ENCODE measurements at regions not wholly inside any gene's neighbourhood (a gene's known extent, or its start where the extent isn't known, plus 50 kb on each side); places are given as distances from the start of the nearest gene placed in this dataset.

GRCh38 chr1:30812076-30812475 lies 54.5 kb upstream of the LAPTM5 start:
- TF ChIP-seq EZH2 (IDR thresholded peaks at IDR 0.05) (no peak), YY1 (IDR thresholded peaks at IDR 0.05; ENCODE audit: extremely low read depth, insufficient replicate concordance, low read depth, low read length) (no peak), POLR2AphosphoS5 (IDR thresholded peaks at IDR 0.05; ENCODE audit: low read depth, low read length) (no peak), CTCF (IDR thresholded peaks at IDR 0.05 in 2 of 3, conservative IDR thresholded peaks at IDR 0.05 in 1 of 3; ENCODE audit: borderline replicate concordance in 1 of 3, insufficient read depth in 1 of 3, low read depth in 2 of 3, low read length in 2 of 3) (no peak), SIN3A (IDR thresholded peaks at IDR 0.05; ENCODE audit: low read depth) (no peak)

All from HCT116 (cell line).